ENCODE measurements at regions not wholly inside any gene's neighbourhood (a gene's known extent, or its start where the extent isn't known, plus 50 kb on each side); places are given as distances from the start of the nearest gene placed in this dataset.

GRCh38 chr5:109920736-109921135, 231.0 kb downstream of the MAN2A1 start:
- H3K4me2 ChIP-seq (ENCODE audit: insufficient read depth, insufficient read length, low read length): no peak overlapping the region
- H3K36me3 Mint-ChIP-seq (ENCODE audit: insufficient read depth in 1 of 3, low read depth in 3 of 3): no peaks in the 10 kb centered on the region; a peak in 1 of 7 replicates
- no peaks in the 10 kb centered on the region for H3K79me2 ChIP-seq (ENCODE audit: insufficient read depth, low read length)
- no peak for DNase-seq
- no peak overlapping the region for H2AK5ac ChIP-seq (ENCODE audit: insufficient read length, low read length)
- no peak overlapping the region for H2AFZ ChIP-seq (ENCODE audit: low read length)
- no peaks in the 10 kb centered on the region for H4K20me1 ChIP-seq (ENCODE audit: control insufficient read depth, insufficient read depth, insufficient read length)
- TF ChIP-seq CTCF (conservative IDR thresholded peaks at IDR 0.05): no peak
- no peak overlapping the region for H2BK15ac ChIP-seq (ENCODE audit: low read depth, low read length)
- no peak overlapping the region for H3T11ph ChIP-seq (ENCODE audit: low read length)
- no peak overlapping the region for H4K91ac ChIP-seq (ENCODE audit: insufficient read length, low read depth, low read length)
- no peaks in the 10 kb centered on the region for H3K9me3 ChIP-seq (ENCODE audit: control insufficient read depth, low read depth, low read length)
- H3K23ac ChIP-seq (ENCODE audit: insufficient read length, low read depth, low read length): no peak overlapping the region
- H2BK5ac ChIP-seq (ENCODE audit: insufficient read length, low read length): no peak overlapping the region
- no peak overlapping the region for H3K56ac ChIP-seq (ENCODE audit: insufficient read length, low read depth, low read length)
- H4K5ac ChIP-seq (ENCODE audit: insufficient read length, low read depth, low read length): no peak overlapping the region
- no peak overlapping the region for H3K9ac ChIP-seq (ENCODE audit: extremely low read depth, insufficient read length, low read length)
- no peak overlapping the region for H2BK20ac ChIP-seq (ENCODE audit: low read depth, low read length, poor library complexity, severe bottlenecking)
- H3K4me1 Mint-ChIP-seq: peaks cover 14 to 17% of the 10 kb centered on the region in 2 experiments
- H3K27ac Mint-ChIP-seq: no peak overlapping the region
- WGBS (ENCODE audit: extremely low coverage, insufficient read length, low lambda C conversion rate): no CpG with 5 or more reads among the region's 4 CpGs
- no peaks in the 10 kb centered on the region for H3K27me3 ChIP-seq (ENCODE audit: insufficient read depth, low read length)
- H4K8ac ChIP-seq (replicated peaks; ENCODE audit: insufficient read length, low read depth, low read length): no peak overlapping the region
- no peak overlapping the region for H3K4ac ChIP-seq (ENCODE audit: low read depth, low read length)
- no peak overlapping the region for H2BK12ac ChIP-seq (ENCODE audit: insufficient read length, low read depth, low read length)
- H3K18ac ChIP-seq (ENCODE audit: insufficient read length, low read depth, low read length): no peak overlapping the region
- H3K4me1 ChIP-seq (ENCODE audit: insufficient read depth, low read length): no peaks in the 10 kb centered on the region
- no peak overlapping the region for H3K27ac ChIP-seq (ENCODE audit: insufficient read length, low read depth, low read length)
- no peak overlapping the region for H2BK120ac ChIP-seq (ENCODE audit: low read depth, low read length, poor library complexity, severe bottlenecking)
- H3K9me3 Mint-ChIP-seq: no peaks in the 10 kb centered on the region
- H3K27me3 Mint-ChIP-seq (ENCODE audit: low read depth): no peaks in the 10 kb centered on the region
- H3K79me1 ChIP-seq (ENCODE audit: insufficient read depth, low read depth, low read length, poor library complexity, severe bottlenecking): no peaks in the 10 kb centered on the region
- H3K4me3 Mint-ChIP-seq: no peak overlapping the region
- H3K14ac ChIP-seq (ENCODE audit: insufficient read depth, low read length): no peak overlapping the region
- H3K23me2 ChIP-seq (ENCODE audit: insufficient read length, low read depth, low read length, poor library complexity, severe bottlenecking): no peaks in the 10 kb centered on the region

Data from H9 (cell line).